ENCODE measurements at regions not wholly inside any gene's neighbourhood (a gene's known extent, or its start where the extent isn't known, plus 50 kb on each side); places are given as distances from the start of the nearest gene placed in this dataset.

DNA sequence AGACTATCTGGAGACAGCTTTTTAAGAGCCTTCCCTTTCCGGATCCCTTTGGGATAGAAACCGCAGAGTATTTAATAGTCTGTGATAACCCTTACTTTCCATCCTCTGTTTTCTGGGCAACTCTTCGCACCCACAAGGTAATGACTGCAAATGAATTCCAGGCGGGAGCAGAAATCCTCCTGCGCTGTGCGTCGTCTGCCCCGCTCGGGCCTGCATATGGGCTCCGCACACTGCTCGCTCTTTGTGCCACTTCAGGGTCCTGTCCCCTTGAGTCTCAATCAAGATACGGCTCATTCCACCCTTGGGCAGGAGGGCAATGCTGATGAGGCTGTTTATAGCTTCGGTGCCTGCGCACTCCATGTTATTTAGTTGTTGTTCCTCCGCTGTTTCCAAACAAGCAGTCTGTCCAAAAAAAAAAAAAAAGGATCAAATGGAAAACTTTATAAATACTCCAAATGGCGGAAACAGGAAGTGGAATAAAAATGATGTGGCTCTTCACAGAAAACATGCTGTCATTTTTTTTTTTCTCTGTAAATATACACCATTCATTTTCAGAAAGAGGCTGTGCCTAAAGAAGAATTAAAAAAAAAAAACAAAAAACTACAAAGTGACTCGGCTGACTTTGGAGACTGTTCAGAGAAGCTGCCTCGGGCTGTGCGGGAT is 169.6 kb upstream of the GMDS start:
- DNase-seq: no peak

DNA sequence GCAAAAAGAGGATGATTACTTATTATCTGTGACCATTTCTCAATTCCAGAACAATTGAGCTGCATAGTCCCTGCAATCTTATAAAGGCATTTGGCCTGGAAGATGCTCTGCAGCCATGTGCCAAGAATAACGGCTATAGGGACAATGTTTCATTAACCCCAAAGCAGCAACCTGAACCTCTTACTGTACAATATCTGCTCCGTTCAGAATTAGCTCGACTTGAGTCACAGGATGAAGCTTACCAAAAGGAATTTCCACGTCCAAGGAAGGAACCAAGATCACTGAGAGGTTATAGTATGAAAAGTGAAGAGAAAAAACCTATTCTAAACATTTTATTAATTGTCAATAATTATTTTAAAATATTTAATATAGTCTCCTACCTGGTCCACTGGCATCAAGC is 167.3 kb upstream of the GMDS start:
- no peak for DNase-seq

GRCh38 chr6:2410656-2411380 is 165.4 kb upstream of the GMDS start:
- peak in 1 of 2 experiments; percentile 49 for DNase-seq

DNA sequence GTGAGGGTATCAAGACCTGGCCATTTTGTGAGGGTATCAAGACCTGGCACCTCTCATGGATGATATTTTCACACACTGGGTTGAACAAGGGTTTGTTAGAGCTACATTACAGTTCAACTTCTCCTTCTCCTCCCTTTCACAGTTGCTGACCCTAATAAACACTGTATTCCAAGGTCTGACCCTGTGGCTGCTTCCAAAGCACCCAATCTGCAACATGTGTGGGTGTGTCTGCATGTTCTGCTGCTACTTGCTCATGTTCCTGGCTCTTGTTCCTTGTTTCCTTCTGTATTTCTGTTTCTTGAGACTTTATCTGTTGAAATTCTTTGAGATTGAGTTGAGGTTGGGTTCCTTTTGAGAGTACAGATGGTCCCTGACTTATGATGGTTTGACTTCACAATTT is 162.1 kb upstream of the GMDS start:
- no peak for DNase-seq

DNA sequence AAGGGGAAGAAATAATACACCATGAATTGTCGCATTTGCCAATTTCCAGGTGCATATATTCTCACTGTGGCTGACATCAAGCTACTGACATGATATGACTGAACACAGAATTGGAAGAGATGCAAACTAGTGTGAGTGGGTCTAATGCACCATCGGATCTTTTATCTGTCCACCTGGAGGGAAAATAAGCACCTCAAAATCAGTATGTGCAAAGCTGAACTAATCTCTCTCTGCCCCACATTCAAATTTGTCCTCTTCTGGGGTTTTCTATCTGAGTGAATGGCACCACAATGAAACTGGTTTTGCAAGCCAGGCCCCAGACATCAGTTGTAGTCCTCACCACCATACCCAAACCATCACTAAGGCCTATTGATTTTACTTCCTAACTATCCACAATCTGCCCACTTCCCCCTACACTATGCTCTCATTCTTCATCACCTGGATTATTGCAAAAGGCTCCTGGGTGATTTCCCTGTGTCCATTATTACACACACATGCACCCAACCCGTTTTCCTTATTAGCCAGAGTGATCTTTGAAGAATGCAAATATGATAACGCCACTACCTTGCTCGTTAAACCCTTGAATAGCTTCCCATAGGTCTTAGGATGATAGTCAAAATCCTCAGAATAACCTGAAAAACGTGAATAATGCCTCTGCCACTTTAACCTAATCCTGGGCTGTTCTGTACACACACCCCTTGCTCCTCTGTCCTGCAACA is 159.0 kb upstream of the GMDS start:
- no peak for DNase-seq

- no peak for DNase-seq
Measured at GRCh38 chr6:2403546-2403945, 158.1 kb upstream of the GMDS start.

DNA sequence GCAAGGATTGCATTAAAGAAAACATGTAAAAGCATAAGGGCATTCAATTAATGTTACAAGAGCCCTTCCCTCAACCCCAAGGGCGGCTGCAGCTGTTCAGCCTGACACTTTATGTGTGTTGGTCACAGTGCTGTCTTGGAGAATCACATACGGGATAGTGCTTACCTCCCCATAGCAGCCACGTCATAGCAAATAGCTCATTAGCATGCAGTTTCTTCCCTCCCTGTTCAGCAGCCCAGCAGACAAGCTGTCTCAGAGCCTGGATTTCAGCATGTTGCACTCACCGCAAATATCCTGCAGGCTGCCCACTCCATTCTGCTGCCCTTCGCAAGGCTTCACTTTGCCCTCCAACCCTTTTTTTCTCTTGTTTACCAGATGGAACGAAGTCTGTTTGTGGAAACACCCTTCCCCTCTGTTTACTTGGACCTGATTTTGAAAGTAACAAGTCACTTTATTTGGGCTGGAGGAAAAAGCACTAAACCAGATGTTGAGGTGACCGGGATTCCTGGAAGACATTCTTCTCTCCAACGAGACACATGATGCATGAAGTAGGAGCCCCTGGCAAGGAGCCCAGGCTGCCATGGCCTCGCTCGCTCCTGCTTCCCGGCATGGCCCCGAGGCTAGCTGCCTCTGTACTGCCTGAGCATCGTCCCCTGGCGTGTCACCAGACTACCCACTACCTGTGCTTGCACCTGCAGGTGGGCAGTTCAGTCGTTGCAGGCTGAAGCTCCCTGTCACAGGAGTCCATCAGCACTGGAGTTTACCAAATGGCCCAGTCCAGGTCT is 151.6 kb upstream of the GMDS start:
- peak; percentile 87 to 92 for DNase-seq

GRCh38 chr6:2396042-2396657 is 150.7 kb upstream of the GMDS start:
- peak; percentile 43 to 61 for DNase-seq

DNA sequence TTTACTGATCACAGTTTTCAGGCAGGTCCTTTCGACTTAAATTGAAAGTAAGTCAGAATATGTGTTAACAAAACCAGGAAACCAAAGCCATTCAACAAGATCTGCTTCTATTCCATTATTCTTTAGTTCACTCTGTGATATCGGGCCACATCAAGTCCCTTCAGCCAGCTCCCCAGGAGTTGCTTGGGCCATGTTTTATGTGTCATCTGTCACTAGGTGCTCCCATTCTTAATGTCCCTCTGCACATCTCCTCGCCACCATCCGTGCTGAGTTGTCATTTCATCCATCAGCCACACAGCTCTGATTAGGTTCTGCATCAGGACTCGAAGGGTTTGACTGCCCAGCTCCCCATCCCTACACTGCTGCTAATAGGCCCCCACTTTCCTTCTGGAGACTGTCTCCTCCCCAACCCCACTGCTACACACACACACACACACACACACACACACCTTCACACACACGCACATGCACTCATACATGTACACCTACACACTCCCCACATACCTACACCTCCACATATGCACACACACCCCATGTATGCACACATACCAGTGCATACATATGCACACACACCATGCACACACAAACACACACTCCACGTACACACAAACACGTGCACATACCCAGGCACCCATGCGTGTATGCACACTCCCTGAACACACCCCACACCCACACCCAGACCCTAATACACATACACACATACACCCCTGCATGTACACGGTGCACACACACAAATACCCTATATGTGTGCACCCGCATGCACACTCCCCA is 143.3 kb upstream of the GMDS start:
- DNase-seq: no peak

DNA sequence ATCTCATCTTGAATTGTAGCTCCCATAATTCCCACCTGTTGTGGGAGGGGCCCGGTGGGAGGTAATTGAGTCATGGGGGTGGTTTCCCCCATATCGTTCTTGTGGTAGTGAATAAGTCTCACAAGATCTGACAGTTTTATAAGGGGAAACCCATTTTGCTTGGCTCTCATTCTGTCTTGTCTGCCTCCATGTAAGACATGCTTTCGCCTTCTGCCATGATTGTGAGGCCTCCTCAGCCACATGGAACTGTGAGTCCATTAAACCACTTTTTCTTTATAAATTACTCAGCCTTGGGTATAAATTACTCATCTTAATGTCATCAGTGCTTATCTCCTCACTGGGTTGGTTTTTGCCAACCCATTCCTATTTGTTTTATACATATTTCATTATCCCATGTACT is 142.0 kb upstream of the GMDS start:
- DNase-seq: no peak

GRCh38 chr6:2385471-2385983 is 140.1 kb upstream of the GMDS start:
- DNase-seq: no peak

DNA sequence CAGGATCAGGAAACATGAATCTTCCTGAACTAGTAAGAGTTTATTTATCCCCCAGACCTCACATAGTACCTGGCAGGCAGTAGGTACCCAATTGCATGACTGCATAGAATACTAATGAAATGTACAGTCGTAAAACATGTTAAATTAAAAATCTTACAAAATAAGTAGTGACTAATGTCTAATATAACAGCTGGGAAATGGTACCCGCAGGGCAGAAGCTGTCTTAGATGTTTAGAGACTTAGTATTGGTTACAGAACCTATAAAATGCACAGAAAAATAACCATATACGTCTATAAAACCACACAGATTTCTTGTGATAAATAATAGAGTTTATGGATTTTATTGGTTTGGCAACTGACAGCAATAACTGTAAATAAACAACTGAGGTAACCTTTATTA is 139.1 kb upstream of the GMDS start:
- DNase-seq: no peak

- no peak for DNase-seq
Measured at GRCh38 chr6:2381872-2382661, 136.7 kb upstream of the GMDS start.

DNA sequence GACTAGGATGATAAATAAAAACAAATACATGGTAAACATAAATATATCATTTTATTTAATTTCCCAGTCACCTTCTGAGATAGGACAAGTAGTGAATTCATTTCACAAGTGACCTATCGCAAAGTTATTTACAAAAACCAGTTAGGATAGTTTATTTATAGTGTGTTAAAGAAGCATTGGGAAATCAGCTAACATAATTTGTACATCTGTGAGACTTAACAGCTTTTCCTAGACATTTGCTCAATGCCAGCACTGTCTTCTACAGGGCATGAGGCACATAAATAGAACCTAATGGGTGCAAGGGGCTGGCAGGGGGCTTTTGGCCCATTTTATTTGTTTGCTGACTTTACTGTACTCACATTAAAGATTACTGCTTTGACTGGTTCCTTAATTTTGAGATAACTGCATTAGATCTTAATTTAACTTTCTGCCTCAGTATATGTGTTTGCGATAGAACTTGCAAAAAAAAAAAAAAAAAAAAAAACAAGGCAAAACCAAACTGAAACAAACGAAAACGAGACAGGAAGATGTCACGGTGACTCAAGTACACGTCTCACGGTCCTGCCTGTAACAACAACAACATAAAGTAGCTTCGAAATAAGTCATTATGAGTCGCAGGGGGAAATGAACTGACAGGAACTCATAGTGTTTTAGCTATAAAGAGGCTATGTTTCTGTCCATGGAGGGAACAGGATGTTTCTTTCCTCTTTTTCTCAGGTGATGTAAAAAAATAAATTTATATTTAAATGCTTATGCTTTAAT is 133.7 kb upstream of the GMDS start:
- DNase-seq: no peak

GRCh38 chr6:2378046-2378657 is 132.7 kb upstream of the GMDS start:
- DNase-seq: no peak

GRCh38 chr6:2376429-2377355 is 131.3 kb upstream of the GMDS start:
- DNase-seq: no peak

DNA sequence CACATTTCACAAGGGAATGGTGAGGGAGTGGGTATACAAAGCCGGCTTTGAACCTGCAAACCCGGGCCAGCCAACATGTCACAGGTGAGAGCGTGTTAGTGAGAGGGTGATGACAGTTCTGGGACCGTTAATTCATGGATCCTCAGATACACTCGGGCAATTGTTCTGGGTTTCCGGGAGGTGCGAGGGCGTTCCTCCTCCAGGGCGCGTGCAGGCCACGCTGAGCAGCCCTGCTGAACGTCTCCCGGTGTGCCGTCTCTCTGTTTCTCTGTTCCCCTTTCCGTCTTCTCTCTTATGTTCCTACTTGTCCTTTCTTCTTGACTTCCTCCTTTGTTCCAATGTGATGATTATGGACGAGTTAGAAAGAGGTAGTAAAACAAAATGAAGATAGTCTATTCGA is 130.0 kb upstream of the GMDS start:
- DNase-seq: no peak

- DNase-seq: no peak
Measured at GRCh38 chr6:2369606-2370005, 124.2 kb upstream of the GMDS start.

DNA sequence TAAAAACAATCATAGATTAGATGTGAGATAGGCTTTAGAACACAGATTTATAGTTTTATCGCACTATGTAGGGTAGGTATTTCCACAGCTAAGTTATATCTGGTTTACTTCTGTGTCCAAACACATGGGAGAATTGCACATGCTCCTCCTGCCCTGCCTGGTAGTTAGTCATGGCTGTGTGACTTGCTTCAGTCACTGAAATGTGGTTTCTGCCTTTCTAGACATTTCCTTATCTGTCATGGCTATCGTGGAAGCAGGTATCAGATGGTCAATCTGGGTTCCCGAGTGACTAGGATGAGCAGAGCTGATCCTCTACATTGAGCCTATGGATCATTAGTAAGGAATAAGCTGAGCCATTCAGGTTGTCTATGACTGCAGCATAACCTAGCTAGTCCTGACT is 117.8 kb upstream of the GMDS start:
- no peak for DNase-seq
